A673 (cell line): ENCODE measurements at regions not wholly inside any gene's neighbourhood (a gene's known extent, or its start where the extent isn't known, plus 50 kb on each side); places are given as distances from the start of the nearest gene placed in this dataset.
A peak's percentile ranks its signal among the peaks of the same experiment; 100 is the strongest.

Source experiments
- BruUV-seq: library from RNA; stranded (reverse); fragments of 400-500 nt; replicated peaks from 2 replicates; lab custom pipeline; 2021; lab: Mats Ljungman, UMichigan
- CTCF ChIA-PET: fragments of 300-600 bp; sonication (Branson Sonifier 250); formaldehyde crosslinking; loops from one replicate; lab custom pipeline; 2022; ENCODE audit warnings: antibody characterized with exemption; lab: Charles Lee
- POLR2A ChIA-PET: fragments of 300-600 bp; sonication (Branson Sonifier 250); formaldehyde crosslinking; loops from one replicate; lab custom pipeline; 2022; ENCODE audit warnings: antibody characterized with exemption; ENCODE audit not compliant: low non-redundant PET; lab: Charles Lee
- DNase-seq: peaks from one replicate; pipeline ENCODE4 v3.0.0-alpha.2; 2015; ENCODE audit warnings: low spot score
- H3K27ac ChIP-seq: fragments of 200-600 bp; sonication (generic); 2 replicates; pipeline ENCODE4 v1.5.1; 2016; ENCODE audit warnings: mixed run types, low read depth, mild to moderate bottlenecking, mixed read lengths, antibody characterized with exemption, low read length; ENCODE audit not compliant: poor library complexity, severe bottlenecking
- H3K27me3 ChIP-seq: fragments of 200-600 bp; sonication (generic); replicated peaks from 2 replicates; pipeline ENCODE4 v1.6.1; 2017; ENCODE audit warnings: mixed run types, low read depth, mild to moderate bottlenecking, mixed read lengths, antibody characterized with exemption, low read length; ENCODE audit not compliant: insufficient read depth, poor library complexity
- H3K36me3 ChIP-seq: fragments of 200-600 bp; sonication (generic); 2 replicates; pipeline ENCODE4 v1.6.1; 2016; ENCODE audit warnings: mixed run types, mild to moderate bottlenecking, mixed read lengths, antibody characterized with exemption, low read length; ENCODE audit not compliant: insufficient read depth, poor library complexity, severe bottlenecking
- H3K4me1 ChIP-seq: fragments of 200-600 bp; sonication (generic); 2 replicates; pipeline ENCODE4 v1.6.1; 2017; ENCODE audit warnings: mixed run types, mild to moderate bottlenecking, mixed read lengths, antibody characterized with exemption, low read length; ENCODE audit not compliant: insufficient read depth, poor library complexity, severe bottlenecking
- H3K4me3 ChIP-seq: fragments of 200-600 bp; sonication (generic); 2 replicates; pipeline ENCODE4 v1.5.1; 2016; ENCODE audit warnings: low read depth, mixed run types, mild to moderate bottlenecking, mixed read lengths, low read length; ENCODE audit not compliant: poor library complexity, severe bottlenecking
- H3K9me3 ChIP-seq: fragments of 200-600 bp; sonication (generic); 2 replicates; pipeline ENCODE4 v1.6.1; 2016; ENCODE audit warnings: mixed run types, low read depth, mild to moderate bottlenecking, mixed read lengths, antibody characterized with exemption, low read length; ENCODE audit not compliant: poor library complexity, severe bottlenecking
- CTCF ChIP-seq: fragments of 300-800, 200-600 bp; sonication (generic); conservative IDR thresholded peaks from 2 replicates; pipeline ENCODE4 v1.5.1; 2017; ENCODE audit warnings: low read depth, mild to moderate bottlenecking, antibody characterized with exemption, low read length, moderate library complexity, mixed read lengths
- EZH2 ChIP-seq: fragments of 200-600 bp; sonication (generic); IDR thresholded peaks from 2 replicates; pipeline ENCODE4 v1.6.1; 2017; ENCODE audit warnings: borderline replicate concordance, low read depth, mild to moderate bottlenecking, mixed read lengths, antibody characterized with exemption, low read length; ENCODE audit not compliant: poor library complexity, severe bottlenecking
- intact Hi-C: fragments of 100-400 bp; cut with micrococcal nuclease; formaldehyde crosslinking; loops from one replicate; pipeline ENCODE4 v1.10.0; 2022; ENCODE audit not compliant: unreplicated experiment

GRCh38 chr2:12256206-12256605 lies 460.5 kb upstream of the TRIB2 start:
- peaks cover 8% of the 10 kb centered on the region for H3K4me1 ChIP-seq
- intact Hi-C loops: no loop called here
- H3K27me3 ChIP-seq: no peaks in the 10 kb centered on the region
- H3K27ac ChIP-seq: no peak overlapping the region
- POLR2A ChIA-PET: no interaction called here
- H3K4me3 ChIP-seq: no peak overlapping the region
- DNase-seq: no peak
- no peaks in the 10 kb centered on the region for H3K9me3 ChIP-seq
- no TSS peak for BruUV-seq
- CTCF ChIA-PET: no interaction called here
- H3K36me3 ChIP-seq: no peaks in the 10 kb centered on the region
- TF ChIP-seq CTCF (no peak), EZH2 (no peak)

- Histone ChIP-seq H3K9me3 (no peaks in the 10 kb centered on the region), H3K27me3 (no peaks in the 10 kb centered on the region), H3K4me3 (no peak overlapping the region), H3K27ac (no peak overlapping the region), H3K4me1 (peaks cover 8% of the 10 kb centered on the region), H3K36me3 (no peaks in the 10 kb centered on the region)
- ChIA-PET POLR2A (no interaction called here), CTCF (no interaction called here)
- no TSS peak for BruUV-seq
- intact Hi-C loops: no loop called here
- TF ChIP-seq CTCF (no peak), EZH2 (no peak)
- no peak for DNase-seq
These were observed 459.3 kb upstream of the TRIB2 start for GRCh38 chr2:12257476-12257875.

GRCh38 chr2:12259493-12259892 lies 457.2 kb upstream of the TRIB2 start:
- peaks cover 8% of the 10 kb centered on the region for H3K4me1 ChIP-seq
- H3K27me3 ChIP-seq: no peaks in the 10 kb centered on the region
- no peak overlapping the region for H3K4me3 ChIP-seq
- H3K9me3 ChIP-seq: no peaks in the 10 kb centered on the region
- H3K36me3 ChIP-seq: no peaks in the 10 kb centered on the region
- H3K27ac ChIP-seq: no peak overlapping the region
- ChIA-PET CTCF (no interaction called here), POLR2A (no interaction called here)
- intact Hi-C loops: no loop called here
- peak; percentile 67 for DNase-seq
- no TSS peak for BruUV-seq
- no peak for TF ChIP-seq EZH2
- no peak for TF ChIP-seq CTCF
